Keratinocyte (primary cell): ENCODE measurements at regions not wholly inside any gene's neighbourhood (a gene's known extent, or its start where the extent isn't known, plus 50 kb on each side); places are given as distances from the start of the nearest gene placed in this dataset.

Source experiments
- CTCF ChIP-seq, 3 experiments: IDR thresholded peaks in 1 of 3; conservative IDR thresholded peaks in 1 of 3; optimal IDR thresholded peaks in 1 of 3; 2 replicates in 2 of 3; 3 replicates in 1 of 3; pipeline versions ENCODE3 to v1.5.1; 2011; ENCODE audit warnings: low read length in 3 of 3, mild to moderate bottlenecking in 3 of 3, moderate library complexity in 2 of 3, control low read depth in 1 of 3, inconsistent platforms in 1 of 3; ENCODE audit not compliant: insufficient read depth in 2 of 3; ENCODE audit errors: extremely low read depth in 1 of 3
- EZH2 ChIP-seq: IDR thresholded peaks from one replicate; pipeline ENCODE4 v1.6.1; 2012; ENCODE audit warnings: inconsistent platforms, mild to moderate bottlenecking, low read length, moderate library complexity

GRCh38 chr20:60255866-60256265 lies 297.6 kb downstream of the CDH26 start:
- no peak for TF ChIP-seq CTCF (optimal IDR thresholded peaks at IDR 0.05 in 1 of 3, IDR thresholded peaks at IDR 0.05 in 1 of 3, conservative IDR thresholded peaks at IDR 0.05 in 1 of 3; ENCODE audit: extremely low read depth in 1 of 3, insufficient read depth in 2 of 3, low read length in 3 of 3)
- no peak for TF ChIP-seq EZH2
